ENCODE measurements at regions not wholly inside any gene's neighbourhood (a gene's known extent, or its start where the extent isn't known, plus 50 kb on each side); places are given as distances from the start of the nearest gene placed in this dataset.

- DNase-seq (ENCODE audit: low spot score), result no peak
Measured at GRCh38 chr7:98514211-98515031, 102.7 kb upstream of the NPTX2 start.

- no peak for DNase-seq (ENCODE audit: low spot score)
Measured at GRCh38 chr7:98511175-98511574, 105.9 kb upstream of the NPTX2 start.

- DNase-seq (ENCODE audit: low spot score), result no peak
Measured at GRCh38 chr7:98509836-98510235, 107.2 kb upstream of the NPTX2 start.

- no peak for DNase-seq (ENCODE audit: low spot score)
Measured at GRCh38 chr7:98506471-98506870, 105.6 kb upstream of the BAIAP2L1 start.

GRCh38 chr7:98500764-98501163 lies 99.9 kb upstream of the BAIAP2L1 start:
- DNase-seq (ENCODE audit: low spot score), result no peak

GRCh38 chr7:98496618-98497017 lies 95.7 kb upstream of the BAIAP2L1 start:
- DNase-seq (ENCODE audit: low spot score), result no peak

- no peak for DNase-seq (ENCODE audit: low spot score)
Measured at GRCh38 chr7:98495200-98495955, 94.5 kb upstream of the BAIAP2L1 start.

GRCh38 chr7:98493030-98493778 lies 92.3 kb upstream of the BAIAP2L1 start:
- DNase-seq (ENCODE audit: low spot score), result no peak

- DNase-seq (ENCODE audit: low spot score), result no peak
Measured at GRCh38 chr7:98488167-98488566, 87.3 kb upstream of the BAIAP2L1 start.

GRCh38 chr7:98483964-98484545 lies 83.2 kb upstream of the BAIAP2L1 start:
- DNase-seq (ENCODE audit: low spot score), result no peak

GRCh38 chr7:98483276-98483963 lies 82.5 kb upstream of the BAIAP2L1 start:
- no peak for DNase-seq (ENCODE audit: low spot score)

GRCh38 chr7:98479318-98479717 lies 78.4 kb upstream of the BAIAP2L1 start:
- DNase-seq (ENCODE audit: low spot score), result no peak

- DNase-seq (ENCODE audit: low spot score), result no peak
Measured at GRCh38 chr7:98475352-98475751, 74.5 kb upstream of the BAIAP2L1 start.

- DNase-seq (ENCODE audit: low spot score), result no peak
Measured at GRCh38 chr7:98474558-98474957, 73.7 kb upstream of the BAIAP2L1 start.

GRCh38 chr7:98472521-98472954 lies 71.6 kb upstream of the BAIAP2L1 start:
- no peak for DNase-seq (ENCODE audit: low spot score)

GRCh38 chr7:98470485-98471240 lies 69.8 kb upstream of the BAIAP2L1 start:
- DNase-seq (ENCODE audit: low spot score), result no peak

GRCh38 chr7:98469088-98469487 lies 68.2 kb upstream of the BAIAP2L1 start:
- no peak for DNase-seq (ENCODE audit: low spot score)

- DNase-seq (ENCODE audit: low spot score), result no peak
Measured at GRCh38 chr7:98467570-98468312, 66.9 kb upstream of the BAIAP2L1 start.

GRCh38 chr7:98465022-98465421 lies 64.1 kb upstream of the BAIAP2L1 start:
- no peak for DNase-seq (ENCODE audit: low spot score)

GRCh38 chr7:98464558-98464940 lies 63.7 kb upstream of the BAIAP2L1 start:
- peak; percentile 9 for DNase-seq (ENCODE audit: low spot score)
